Adipocyte (in vitro differentiated cells): ENCODE measurements at regions not wholly inside any gene's neighbourhood (a gene's known extent, or its start where the extent isn't known, plus 50 kb on each side); places are given as distances from the start of the nearest gene placed in this dataset.
"Not testable (repeated sequence)": the region's sequence is repeated elsewhere in the genome, so short reads cannot be mapped to it uniquely, and the experiment has no call there.

Experiments used
- DNase-seq: peaks from one replicate; pipeline ENCODE4 v3.0.0-alpha.2; 2015; ENCODE audit warnings: low read depth
- H3K27me3 ChIP-seq: replicated peaks from 2 replicates; pipeline ENCODE4 v1.7.0; 2013; ENCODE audit warnings: mild to moderate bottlenecking, low read length, moderate library complexity; ENCODE audit not compliant: control insufficient read depth, insufficient read depth
- H3K36me3 ChIP-seq: 2 replicates; pipeline ENCODE4 v1.7.0; 2013; ENCODE audit warnings: low read length, mild to moderate bottlenecking, moderate library complexity; ENCODE audit not compliant: control insufficient read depth, insufficient read depth, severe bottlenecking
- H3K4me1 ChIP-seq: 2 replicates; pipeline ENCODE4 v1.7.0; 2013; ENCODE audit warnings: mild to moderate bottlenecking, low read length, moderate library complexity; ENCODE audit not compliant: control insufficient read depth, insufficient read depth
- H3K4me3 ChIP-seq: 2 replicates; pipeline ENCODE4 v1.7.0; 2013; ENCODE audit warnings: mild to moderate bottlenecking, low read length, moderate library complexity
- H3K9ac ChIP-seq: 2 replicates; pipeline ENCODE4 v1.7.0; 2013; ENCODE audit warnings: mild to moderate bottlenecking, low read length, moderate library complexity
- H3K9me3 ChIP-seq: 2 replicates; pipeline ENCODE4 v1.7.0; 2013; ENCODE audit warnings: mild to moderate bottlenecking, low read length, moderate library complexity; ENCODE audit not compliant: control insufficient read depth

GRCh38 chr2:48045613-48046012, 139.3 kb upstream of the FBXO11 start:
- no peak overlapping the region for H3K9ac ChIP-seq
- H3K27me3 ChIP-seq: no peaks in the 10 kb centered on the region

GRCh38 chr2:48048476-48049171, 142.3 kb upstream of the FBXO11 start:
- H3K9ac ChIP-seq: no peak overlapping the region
- H3K9me3 ChIP-seq: no peaks in the 10 kb centered on the region
- H3K36me3 ChIP-seq: no peaks in the 10 kb centered on the region
- no peak for DNase-seq
- H3K4me1 ChIP-seq: peaks cover 15% of the 10 kb centered on the region
- no peaks in the 10 kb centered on the region for H3K27me3 ChIP-seq
- no peak overlapping the region for H3K4me3 ChIP-seq

More at GRCh38 chr2:48045613-48046012, 139.3 kb upstream of the FBXO11 start:
- H3K4me3 ChIP-seq: no peak overlapping the region
- no peaks in the 10 kb centered on the region for H3K9me3 ChIP-seq
- DNase-seq: no peak
- no peaks in the 10 kb centered on the region for H3K36me3 ChIP-seq
- H3K4me1 ChIP-seq: peaks cover 15% of the 10 kb centered on the region

- no peak overlapping the region for H3K9ac ChIP-seq
- H3K36me3 ChIP-seq: no peaks in the 10 kb centered on the region
- no peak for DNase-seq
- H3K4me1 ChIP-seq: peaks cover 15% of the 10 kb centered on the region
- H3K27me3 ChIP-seq: no peaks in the 10 kb centered on the region
- no peaks in the 10 kb centered on the region for H3K9me3 ChIP-seq
- H3K4me3 ChIP-seq: no peak overlapping the region
Measured at GRCh38 chr2:48049371-48049770, 143.1 kb upstream of the FBXO11 start.

GRCh38 chr2:48050711-48051110, 144.4 kb upstream of the FBXO11 start:
- no peak for DNase-seq
- no peaks in the 10 kb centered on the region for H3K27me3 ChIP-seq

GRCh38 chr2:48059975-48060374, 153.7 kb upstream of the FBXO11 start:
- Histone ChIP-seq H3K27me3 (peaks cover 7% of the 10 kb centered on the region), H3K36me3 (no peaks in the 10 kb centered on the region), H3K4me3 (no peak overlapping the region), H3K9ac (no peak overlapping the region), H3K4me1 (no peaks in the 10 kb centered on the region), H3K9me3 (no peaks in the 10 kb centered on the region)
- no peak for DNase-seq

More at GRCh38 chr2:48050711-48051110, 144.4 kb upstream of the FBXO11 start:
- Histone ChIP-seq H3K9ac (no peak overlapping the region), H3K4me3 (no peak overlapping the region), H3K4me1 (peaks cover 15% of the 10 kb centered on the region), H3K36me3 (no peaks in the 10 kb centered on the region), H3K9me3 (no peaks in the 10 kb centered on the region)

- DNase-seq, H3K9ac ChIP-seq, H3K9me3 ChIP-seq, H3K36me3 ChIP-seq, H3K4me3 ChIP-seq, H3K4me1 ChIP-seq, H3K27me3 ChIP-seq: not testable (repeated sequence)
Measured at GRCh38 chr2:48061656-48062055, 155.4 kb upstream of the FBXO11 start.

- H3K4me1 ChIP-seq: no peaks in the 10 kb centered on the region
- no peak for DNase-seq
- H3K9ac ChIP-seq: no peak overlapping the region
- peaks cover 13% of the 10 kb centered on the region for H3K27me3 ChIP-seq
- H3K9me3 ChIP-seq: no peaks in the 10 kb centered on the region
- no peak overlapping the region for H3K4me3 ChIP-seq
- H3K36me3 ChIP-seq: no peaks in the 10 kb centered on the region
Measured at GRCh38 chr2:48065096-48065495, 158.8 kb upstream of the FBXO11 start.

GRCh38 chr2:48066000-48066399, 159.7 kb upstream of the FBXO11 start:
- no peaks in the 10 kb centered on the region for H3K4me1 ChIP-seq
- H3K9me3 ChIP-seq: no peaks in the 10 kb centered on the region
- H3K27me3 ChIP-seq: peaks cover 15% of the 10 kb centered on the region
- no peaks in the 10 kb centered on the region for H3K36me3 ChIP-seq
- no peak overlapping the region for H3K4me3 ChIP-seq
- no peak for DNase-seq
- H3K9ac ChIP-seq: no peak overlapping the region

- H3K27me3 ChIP-seq: peaks cover 15% of the 10 kb centered on the region
- DNase-seq: no peak
Measured at GRCh38 chr2:48069769-48070168, 163.5 kb upstream of the FBXO11 start.

GRCh38 chr2:48070415-48070814, 164.1 kb upstream of the FBXO11 start:
- no peak for DNase-seq
- Histone ChIP-seq H3K9ac (no peak overlapping the region), H3K4me1 (peaks cover under 1% of the 10 kb centered on the region), H3K36me3 (no peaks in the 10 kb centered on the region), H3K27me3 (peaks cover 15% of the 10 kb centered on the region), H3K9me3 (no peaks in the 10 kb centered on the region), H3K4me3 (no peak overlapping the region)

More at GRCh38 chr2:48069769-48070168, 163.5 kb upstream of the FBXO11 start:
- H3K4me3 ChIP-seq: no peak overlapping the region
- H3K4me1 ChIP-seq: no peaks in the 10 kb centered on the region
- no peak overlapping the region for H3K9ac ChIP-seq
- no peaks in the 10 kb centered on the region for H3K36me3 ChIP-seq
- no peaks in the 10 kb centered on the region for H3K9me3 ChIP-seq

- DNase-seq: no peak
- Histone ChIP-seq H3K9me3 (no peaks in the 10 kb centered on the region), H3K9ac (no peak overlapping the region), H3K27me3 (peaks cover 16% of the 10 kb centered on the region), H3K4me1 (peaks cover 2% of the 10 kb centered on the region), H3K4me3 (no peak overlapping the region), H3K36me3 (no peaks in the 10 kb centered on the region)
Measured at GRCh38 chr2:48072583-48072982, 166.3 kb upstream of the FBXO11 start.

- peaks cover 2% of the 10 kb centered on the region for H3K4me1 ChIP-seq
- H3K4me3 ChIP-seq: no peak overlapping the region
- no peaks in the 10 kb centered on the region for H3K36me3 ChIP-seq
- peaks cover 10% of the 10 kb centered on the region for H3K27me3 ChIP-seq
- no peak overlapping the region for H3K9ac ChIP-seq
- H3K9me3 ChIP-seq: no peaks in the 10 kb centered on the region
- no peak for DNase-seq
Measured at GRCh38 chr2:48075631-48076030, 169.3 kb upstream of the FBXO11 start.
